Gastrocnemius medialis (tissue), 4 donors: ENCODE measurements at regions not wholly inside any gene's neighbourhood (a gene's known extent, or its start where the extent isn't known, plus 50 kb on each side); places are given as distances from the start of the nearest gene placed in this dataset.
"Not testable (repeated sequence)": the region's sequence is repeated elsewhere in the genome, so short reads cannot be mapped to it uniquely, and the experiment has no call there.

ENCODE experiments used
- ATAC-seq, 2 donors: fragments of 150-250 bp; one replicate each; pipeline ENCODE4 v1.9.1; 2016
- DNase-seq, 2 donors: peaks; one replicate each; pipeline ENCODE4 v3.0.0-alpha.2; 2019
- H3K27ac ChIP-seq, 4 donors: fragments of 200-600 bp; sonication (generic); 1 replicate in 1 of 4; 2 replicates in 3 of 4; pipeline ENCODE4 v1.5.1; 2016 to 2018; ENCODE audit warnings: mild to moderate bottlenecking in 2 of 4, moderate library complexity in 1 of 4
- H3K27me3 ChIP-seq, 3 donors: fragments of 200-600 bp; sonication (generic) in 2 of 3; 1 replicate in 1 of 3; 2 replicates in 2 of 3; pipeline versions ENCODE4 v1.5.1 to v1.6.0; 2016 to 2019; ENCODE audit warnings: mild to moderate bottlenecking in 1 of 3, moderate library complexity in 1 of 3
- H3K36me3 ChIP-seq, 2 donors: fragments of 200-600 bp; sonication (generic) in 1 of 2; one replicate each; pipeline ENCODE4 v1.5.1; 2017 to 2018
- H3K4me1 ChIP-seq, 2 donors: fragments of 200-600 bp; sonication (generic) in 1 of 2; one replicate each; pipeline ENCODE4 v1.5.1; 2016 to 2017; ENCODE audit warnings: mild to moderate bottlenecking in 2 of 2
- H3K4me3 ChIP-seq, 4 donors: fragments of 200-600 bp; sonication (generic) in 3 of 4; 1 replicate in 1 of 4; 2 replicates in 3 of 4; pipeline ENCODE4 v1.5.1; 2016 to 2019; ENCODE audit warnings: mild to moderate bottlenecking in 2 of 4
- H3K9me3 ChIP-seq, 3 donors: fragments of 200-600 bp; sonication (generic) in 2 of 3; 1 replicate in 1 of 3; 2 replicates in 2 of 3; pipeline ENCODE4 v1.5.1; 2016 to 2019
- in situ Hi-C, 4 donors: fragments of 200-750 bp; cut with MboI; loops; one replicate each; pipeline versions ENCODE4 v1.15.0 to v1.8.0; 2017; ENCODE audit warnings: low sequenced_read_pairs in 4 of 4
- intact Hi-C: fragments of 100-400 bp; cut with DNase I; formaldehyde crosslinking; loops from one replicate; pipeline ENCODE4 v1.15.1; 2023; ENCODE audit warnings: low total_unique reads

DNA sequence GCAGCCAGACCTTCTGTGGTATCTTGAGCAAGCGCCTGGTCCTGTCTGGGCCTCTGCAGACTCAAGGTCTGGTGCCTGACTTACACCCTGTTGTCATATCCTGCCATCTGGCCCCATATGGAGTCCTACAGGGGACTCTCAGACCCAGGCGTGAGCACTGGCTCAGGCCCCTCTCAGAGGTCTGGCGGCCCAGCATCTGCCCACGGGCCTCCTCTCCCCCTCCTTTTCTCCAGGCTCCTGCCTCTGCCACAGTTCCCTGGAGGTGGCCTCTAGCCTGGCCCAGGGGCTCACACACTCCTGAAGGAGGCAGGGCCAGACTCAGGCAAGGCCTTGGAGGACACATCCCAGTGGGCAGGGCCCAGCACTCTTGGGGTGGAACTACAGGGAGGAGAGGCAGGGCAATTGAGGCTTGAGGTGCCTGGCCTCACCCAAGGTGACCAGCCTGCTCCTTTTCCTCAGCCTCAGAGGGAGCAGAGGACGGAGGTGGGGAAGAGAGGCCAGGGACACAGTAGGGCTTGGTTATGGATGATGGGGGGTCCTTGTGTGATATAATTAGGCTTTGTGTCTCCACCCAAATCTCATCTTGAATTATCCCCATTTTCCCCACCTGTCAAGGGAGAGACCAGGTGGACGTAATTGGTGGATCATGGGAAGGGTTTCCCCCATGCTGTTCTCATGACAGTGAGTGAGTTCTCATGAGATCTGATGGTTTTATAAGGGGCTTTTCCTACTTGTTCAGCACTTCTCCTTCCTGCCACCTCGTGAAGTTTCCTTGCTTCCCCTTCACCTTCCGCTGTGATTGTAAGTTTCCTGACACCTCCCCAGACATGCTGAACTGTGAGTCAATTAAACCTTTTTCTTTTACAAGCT is 70.9 kb upstream of the GOLGA6L4 start:
- H3K27me3 ChIP-seq, H3K36me3 ChIP-seq, H3K9me3 ChIP-seq, ATAC-seq, H3K4me1 ChIP-seq, in situ Hi-C loops, H3K27ac ChIP-seq, H3K4me3 ChIP-seq, intact Hi-C loops, DNase-seq: not testable (repeated sequence)

GRCh38 chr15:84170029-84170428 is 65.5 kb upstream of the GOLGA6L4 start:
- in situ Hi-C loops, intact Hi-C loops, H3K4me3 ChIP-seq: not testable (repeated sequence)

GRCh38 chr15:84173231-84173610 is 62.4 kb upstream of the GOLGA6L4 start:
- H3K9me3 ChIP-seq, intact Hi-C loops, H3K27me3 ChIP-seq, in situ Hi-C loops, ATAC-seq, H3K4me1 ChIP-seq, H3K36me3 ChIP-seq, DNase-seq: not testable (repeated sequence)
- Histone ChIP-seq H3K27ac (peak overlapping the region in 1 of 4 donors; percentile 54), H3K4me3 (peak overlapping the region in 3 of 4 donors; percentile 33 to 49 (median 48))

More at GRCh38 chr15:84170029-84170428, 65.5 kb upstream of the GOLGA6L4 start:
- not testable (repeated sequence) for H3K27ac ChIP-seq, ATAC-seq, H3K9me3 ChIP-seq, H3K4me1 ChIP-seq, H3K36me3 ChIP-seq, H3K27me3 ChIP-seq, DNase-seq
